Hepatocyte (in vitro differentiated cells): ENCODE measurements at regions not wholly inside any gene's neighbourhood (a gene's known extent, or its start where the extent isn't known, plus 50 kb on each side); places are given as distances from the start of the nearest gene placed in this dataset.

Experiments used
- DNase-seq: peaks from one replicate; pipeline ENCODE4 v3.0.0-alpha.2; 2016; ENCODE audit warnings: low spot score
- H2AFZ ChIP-seq: fragments of 200-600 bp; sonication (generic); 2 replicates; pipeline ENCODE4 v1.6.0; 2016; ENCODE audit warnings: antibody characterized with exemption, mild to moderate bottlenecking
- H3K27ac ChIP-seq: fragments of 200-600 bp; sonication (generic); 2 replicates; pipeline ENCODE4 v1.5.1; 2016; ENCODE audit warnings: mild to moderate bottlenecking
- H3K27me3 ChIP-seq: fragments of 200-600 bp; sonication (generic); 2 replicates; pipeline ENCODE4 v1.6.1; 2016
- H3K36me3 ChIP-seq: fragments of 200-600 bp; sonication (generic); replicated peaks from 2 replicates; pipeline ENCODE4 v1.5.1; 2016; ENCODE audit warnings: low read depth; ENCODE audit not compliant: insufficient read depth
- H3K4me1 ChIP-seq: fragments of 200-600 bp; sonication (generic); 2 replicates; pipeline ENCODE4 v1.5.1; 2016; ENCODE audit warnings: mild to moderate bottlenecking, moderate library complexity; ENCODE audit not compliant: insufficient read depth
- H3K4me2 ChIP-seq: fragments of 200-600 bp; sonication (generic); 2 replicates; pipeline ENCODE4 v1.6.0; 2016
- H3K4me3 ChIP-seq: fragments of 200-600 bp; sonication (generic); 2 replicates; pipeline ENCODE4 v1.5.1; 2016; ENCODE audit warnings: mild to moderate bottlenecking
- H3K79me2 ChIP-seq: fragments of 200-600 bp; sonication (generic); 2 replicates; pipeline ENCODE4 v1.6.0; 2017; ENCODE audit warnings: mild to moderate bottlenecking
- H3K9me2 ChIP-seq: fragments of 200-600 bp; sonication (generic); replicated peaks from 2 replicates; pipeline ENCODE4 v1.6.0; 2017; ENCODE audit warnings: mild to moderate bottlenecking; ENCODE audit not compliant: insufficient read depth
- H3K9me3 ChIP-seq: fragments of 200-600 bp; sonication (generic); 2 replicates; pipeline ENCODE4 v1.5.1; 2016; ENCODE audit warnings: low read depth, mild to moderate bottlenecking
- H4K20me1 ChIP-seq: fragments of 200-600 bp; sonication (generic); 2 replicates; pipeline ENCODE4 v1.6.0; 2016; ENCODE audit warnings: mild to moderate bottlenecking; ENCODE audit not compliant: insufficient read depth, poor library complexity, severe bottlenecking
- EZH2 ChIP-seq: fragments of 200-600 bp; sonication (generic); IDR thresholded peaks from 2 replicates; pipeline ENCODE4 v1.6.1; 2016; ENCODE audit warnings: antibody characterized with exemption, mild to moderate bottlenecking, borderline replicate concordance
- EZH2phosphoT487 ChIP-seq: fragments of 200-600 bp; sonication (generic); IDR thresholded peaks from one replicate; pipeline ENCODE4 v1.6.1; 2018; ENCODE audit warnings: antibody characterized with exemption, mild to moderate bottlenecking, low read depth, moderate library complexity; ENCODE audit not compliant: unreplicated experiment, severe bottlenecking
- WGBS: methylation state at CpG from one replicate; pipeline ENCODE4 v1.1.6; 2016; ENCODE audit warnings: low lambda C conversion rate; ENCODE audit errors: missing lambda C conversion rate; 5-methylcytosine and 5-hydroxymethylcytosine counted together
- TF ChIP-seq, protein P1 (sequence below): fragments of 200-600 bp; sonication (generic); IDR thresholded peaks from 2 replicates; pipeline ENCODE4 v1.5.1; 2016; ENCODE audit warnings: antibody characterized with exemption, mild to moderate bottlenecking; ENCODE audit not compliant: poor library complexity

DNA sequence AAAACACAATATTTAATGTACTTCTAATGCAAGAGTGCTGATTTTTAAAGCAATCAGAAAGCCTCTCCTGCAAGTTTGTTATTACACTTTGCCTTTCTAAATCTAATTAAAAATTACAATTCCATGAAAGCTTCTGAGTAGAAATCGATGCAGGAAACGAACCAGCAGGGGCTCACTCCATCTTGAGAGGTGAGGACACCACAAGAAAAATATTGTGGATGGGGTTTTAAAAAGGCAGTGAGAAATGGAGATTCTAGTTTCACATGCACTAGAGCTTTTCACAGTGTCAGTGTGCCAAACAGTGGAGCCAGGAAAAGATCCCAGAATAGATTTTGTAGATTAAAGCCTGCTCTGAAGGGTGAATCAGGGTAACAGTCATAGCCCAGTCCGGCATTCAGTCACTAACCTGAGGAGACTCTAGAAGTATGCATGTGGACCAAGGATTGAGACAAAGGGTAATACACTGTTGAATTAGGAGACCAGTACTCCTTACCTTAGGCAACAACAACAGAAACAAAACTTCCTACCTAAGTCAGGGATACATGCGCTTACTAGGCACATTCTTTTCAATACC lies 362.3 kb downstream of the NAF1 start:
- H2AFZ ChIP-seq = no peak overlapping the region
- H3K9me2 ChIP-seq = no peaks in the 10 kb centered on the region
- H3K4me1 ChIP-seq = no peaks in the 10 kb centered on the region
- H3K79me2 ChIP-seq = no peaks in the 10 kb centered on the region
- TF ChIP-seq, protein P1, sequence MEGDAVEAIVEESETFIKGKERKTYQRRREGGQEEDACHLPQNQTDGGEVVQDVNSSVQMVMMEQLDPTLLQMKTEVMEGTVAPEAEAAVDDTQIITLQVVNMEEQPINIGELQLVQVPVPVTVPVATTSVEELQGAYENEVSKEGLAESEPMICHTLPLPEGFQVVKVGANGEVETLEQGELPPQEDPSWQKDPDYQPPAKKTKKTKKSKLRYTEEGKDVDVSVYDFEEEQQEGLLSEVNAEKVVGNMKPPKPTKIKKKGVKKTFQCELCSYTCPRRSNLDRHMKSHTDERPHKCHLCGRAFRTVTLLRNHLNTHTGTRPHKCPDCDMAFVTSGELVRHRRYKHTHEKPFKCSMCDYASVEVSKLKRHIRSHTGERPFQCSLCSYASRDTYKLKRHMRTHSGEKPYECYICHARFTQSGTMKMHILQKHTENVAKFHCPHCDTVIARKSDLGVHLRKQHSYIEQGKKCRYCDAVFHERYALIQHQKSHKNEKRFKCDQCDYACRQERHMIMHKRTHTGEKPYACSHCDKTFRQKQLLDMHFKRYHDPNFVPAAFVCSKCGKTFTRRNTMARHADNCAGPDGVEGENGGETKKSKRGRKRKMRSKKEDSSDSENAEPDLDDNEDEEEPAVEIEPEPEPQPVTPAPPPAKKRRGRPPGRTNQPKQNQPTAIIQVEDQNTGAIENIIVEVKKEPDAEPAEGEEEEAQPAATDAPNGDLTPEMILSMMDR = no peak
- no peak overlapping the region for H3K27ac ChIP-seq
- no peaks in the 10 kb centered on the region for H3K36me3 ChIP-seq
- H4K20me1 ChIP-seq = no peaks in the 10 kb centered on the region
- DNase-seq = no peak
- H3K4me2 ChIP-seq = no peak overlapping the region
- WGBS = 86% methylated on average over 4 of the region's 4 CpGs
- H3K9me3 ChIP-seq = no peaks in the 10 kb centered on the region
- H3K27me3 ChIP-seq = no peaks in the 10 kb centered on the region
- H3K4me3 ChIP-seq = no peak overlapping the region

DNA sequence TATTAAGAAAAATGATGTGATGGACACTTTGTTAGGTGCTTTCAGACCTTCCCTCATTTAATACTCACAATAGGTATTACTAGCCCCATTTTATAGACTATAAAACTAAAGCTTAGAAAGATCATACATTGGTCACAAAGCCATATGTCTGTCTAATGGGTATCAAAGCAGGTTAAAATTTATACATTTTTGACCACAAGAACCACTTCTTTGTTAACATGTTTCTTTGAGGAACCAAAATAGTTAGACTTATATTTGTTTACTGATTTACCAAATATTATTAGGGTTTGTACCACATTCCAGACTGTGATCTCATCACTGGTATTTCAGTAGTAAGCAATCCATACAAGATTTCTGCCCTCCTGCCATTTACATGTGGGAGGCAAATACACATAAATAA lies 363.3 kb downstream of the NAF1 start:
- no peak for DNase-seq
- Histone ChIP-seq H3K9me3 (no peaks in the 10 kb centered on the region), H3K4me2 (no peak overlapping the region), H3K79me2 (no peaks in the 10 kb centered on the region), H3K9me2 (no peaks in the 10 kb centered on the region), H3K4me3 (no peak overlapping the region), H2AFZ (no peak overlapping the region), H3K4me1 (no peaks in the 10 kb centered on the region), H3K27me3 (no peaks in the 10 kb centered on the region), H3K36me3 (no peaks in the 10 kb centered on the region), H3K27ac (no peak overlapping the region), H4K20me1 (no peaks in the 10 kb centered on the region)
- no peak for TF ChIP-seq EZH2
- TF ChIP-seq EZH2phosphoT487 = no peak
- TF ChIP-seq, protein P1 = no peak

DNA sequence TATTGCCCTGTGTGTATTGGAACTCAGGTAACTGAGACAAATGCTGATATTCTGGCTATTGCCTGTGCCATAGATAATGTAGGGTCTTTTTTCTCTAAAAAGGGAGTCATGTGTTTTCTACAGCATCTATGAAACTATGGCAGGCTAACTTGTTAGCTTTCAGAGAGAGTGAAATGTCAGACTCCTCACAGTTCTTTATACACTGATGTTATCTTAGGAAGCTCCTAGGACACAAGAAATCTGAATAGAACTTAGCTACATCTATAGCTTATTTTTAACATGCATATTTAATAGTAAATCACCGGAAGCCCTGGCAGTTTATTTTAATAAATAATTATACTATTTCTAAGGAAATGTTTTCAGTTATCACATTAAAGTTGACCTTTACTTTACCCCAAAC lies 369.6 kb downstream of the NAF1 start:
- TF ChIP-seq, protein P1 = no peak
- no peak for TF ChIP-seq EZH2phosphoT487
- no peak for TF ChIP-seq EZH2
- Histone ChIP-seq H3K9me3 (no peaks in the 10 kb centered on the region), H3K9me2 (no peaks in the 10 kb centered on the region), H3K27me3 (no peaks in the 10 kb centered on the region), H3K79me2 (no peaks in the 10 kb centered on the region), H3K4me1 (no peaks in the 10 kb centered on the region), H3K36me3 (no peaks in the 10 kb centered on the region), H3K27ac (no peak overlapping the region), H3K4me2 (no peak overlapping the region), H3K4me3 (no peak overlapping the region), H4K20me1 (no peaks in the 10 kb centered on the region), H2AFZ (no peak overlapping the region)
- WGBS = 86% methylated on average over 1 of the region's 1 CpG
- DNase-seq = no peak

DNA sequence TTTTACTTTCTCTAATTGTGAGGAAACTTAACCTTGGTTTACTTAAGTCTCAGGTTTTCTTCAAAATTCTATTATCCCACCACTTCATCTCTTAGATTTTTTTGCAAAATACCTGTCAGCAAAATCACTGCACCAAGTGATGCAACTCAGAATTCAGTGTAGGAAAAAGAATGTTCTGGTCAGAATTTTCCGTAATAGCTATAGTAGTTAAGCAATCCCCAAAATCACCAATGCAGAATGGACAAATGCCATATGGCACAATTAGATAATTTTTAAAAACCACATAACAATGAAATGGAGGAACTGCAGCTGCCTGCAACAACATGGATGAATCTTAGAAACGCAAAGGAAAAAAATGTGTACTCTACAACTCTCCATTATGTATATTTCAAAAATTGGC lies 373.1 kb downstream of the NAF1 start:
- DNase-seq = no peak
- no peak overlapping the region for H3K27ac ChIP-seq
- H3K4me3 ChIP-seq = no peak overlapping the region
- H3K79me2 ChIP-seq = no peaks in the 10 kb centered on the region
- TF ChIP-seq EZH2 = no peak
- no peak for TF ChIP-seq EZH2phosphoT487
- TF ChIP-seq, protein P1 = no peak
- H3K4me2 ChIP-seq = no peak overlapping the region
- H2AFZ ChIP-seq = no peak overlapping the region
- H3K27me3 ChIP-seq = no peaks in the 10 kb centered on the region
- H4K20me1 ChIP-seq = no peaks in the 10 kb centered on the region
- no peaks in the 10 kb centered on the region for H3K36me3 ChIP-seq
- WGBS = 64% methylated on average over 2 of the region's 2 CpGs
- H3K9me2 ChIP-seq = no peaks in the 10 kb centered on the region
- no peaks in the 10 kb centered on the region for H3K9me3 ChIP-seq
- no peaks in the 10 kb centered on the region for H3K4me1 ChIP-seq
